ENCODE measurements at regions not wholly inside any gene's neighbourhood (a gene's known extent, or its start where the extent isn't known, plus 50 kb on each side); places are given as distances from the start of the nearest gene placed in this dataset.

- Histone ChIP-seq H3K9ac (ENCODE audit: control insufficient read depth, insufficient read depth, low read length) (no peak overlapping the region), H3K4me2 (ENCODE audit: control insufficient read depth, insufficient read depth) (no peak overlapping the region), H3K36me3 (ENCODE audit: control insufficient read depth in 2 of 2, insufficient read depth in 2 of 2, low read length in 1 of 2) (no peaks in the 10 kb centered on the region), H3K27ac (ENCODE audit: control insufficient read depth, insufficient read depth) (no peak overlapping the region), H3K27me3 (replicated peaks in 1 of 2; ENCODE audit: control insufficient read depth in 2 of 2, insufficient read depth in 2 of 2, low read length in 1 of 2) (no peaks in the 10 kb centered on the region), H4K20me1 (ENCODE audit: control insufficient read depth, insufficient read depth) (no peaks in the 10 kb centered on the region), H2AFZ (ENCODE audit: control insufficient read depth, low read depth, low read length) (no peak overlapping the region), H3K79me2 (ENCODE audit: control insufficient read depth, insufficient read depth, low read length) (no peaks in the 10 kb centered on the region), H3K4me3 (no peak overlapping the region), H3K9me3 (replicated peaks; ENCODE audit: control insufficient read depth, insufficient read depth, low read length) (no peaks in the 10 kb centered on the region), H3K4me1 (ENCODE audit: control insufficient read depth, insufficient read depth, low read length) (no peaks in the 10 kb centered on the region)
- ChIA-PET POLR2A (no interaction called here), CTCF (no interaction called here), SMC1A (ENCODE audit: uncharacterized antibody, unreplicated experiment) (no interaction called here), RAD21 (ENCODE audit: unreplicated experiment) (no interaction called here)
- intact Hi-C loops (cut with micrococcal nuclease; ENCODE audit: unreplicated experiment) (no loop called here), in situ Hi-C loops (cut with MboI) (no loop called here)
- DNase-seq (ENCODE audit: low read depth, low spot score): no peak
- FAIRE-seq: no peak
- ATAC-seq: no peak
- BruUV-seq (replicated peaks): no TSS peak
- 38% methylated on average over 3 of the region's 3 CpGs for WGBS (ENCODE audit: insufficient coverage, insufficient replicate concordance, low lambda C conversion rate, missing lambda C conversion rate)
- no peak for TF ChIP-seq RAD21 (IDR thresholded peaks at IDR 0.05; ENCODE audit: insufficient read depth, low read depth, low read length)
- TF ChIP-seq NR2C1 (IDR thresholded peaks at IDR 0.05): no peak
- TF ChIP-seq RUNX3 (IDR thresholded peaks at IDR 0.05; ENCODE audit: low read length): no peak
- TF ChIP-seq FOXK2 (IDR thresholded peaks at IDR 0.05): no peak
- no peak for TF ChIP-seq EGR1 (IDR thresholded peaks at IDR 0.05; ENCODE audit: borderline replicate concordance in 1 of 2, low read depth in 2 of 2, low read length in 2 of 2)
- no peak for TF ChIP-seq SKIL (IDR thresholded peaks at IDR 0.05; ENCODE audit: low read depth, poor library complexity, severe bottlenecking)
- no peak for TF ChIP-seq STAT3 (IDR thresholded peaks at IDR 0.05; ENCODE audit: low read depth, low read length)
- TF ChIP-seq, protein P1, sequence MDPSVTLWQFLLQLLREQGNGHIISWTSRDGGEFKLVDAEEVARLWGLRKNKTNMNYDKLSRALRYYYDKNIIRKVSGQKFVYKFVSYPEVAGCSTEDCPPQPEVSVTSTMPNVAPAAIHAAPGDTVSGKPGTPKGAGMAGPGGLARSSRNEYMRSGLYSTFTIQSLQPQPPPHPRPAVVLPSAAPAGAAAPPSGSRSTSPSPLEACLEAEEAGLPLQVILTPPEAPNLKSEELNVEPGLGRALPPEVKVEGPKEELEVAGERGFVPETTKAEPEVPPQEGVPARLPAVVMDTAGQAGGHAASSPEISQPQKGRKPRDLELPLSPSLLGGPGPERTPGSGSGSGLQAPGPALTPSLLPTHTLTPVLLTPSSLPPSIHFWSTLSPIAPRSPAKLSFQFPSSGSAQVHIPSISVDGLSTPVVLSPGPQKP (IDR thresholded peaks at IDR 0.05; ENCODE audit: low read depth, low read length): no peak
- TF ChIP-seq ZNF24 (IDR thresholded peaks at IDR 0.05): no peak
- no peak for TF ChIP-seq JUND (IDR thresholded peaks at IDR 0.05; ENCODE audit: low read depth, low read length)
- no peak for TF ChIP-seq BCLAF1 (IDR thresholded peaks at IDR 0.05)
- no peak for TF ChIP-seq SREBF1 (IDR thresholded peaks at IDR 0.05; ENCODE audit: low read length)
- no peak for TF ChIP-seq NFYB (IDR thresholded peaks at IDR 0.05; ENCODE audit: insufficient read depth, low read depth, low read length)
- no peak for TF ChIP-seq TCF3 (IDR thresholded peaks at IDR 0.05; ENCODE audit: borderline replicate concordance, insufficient read depth, low read depth, low read length)
- no peak for TF ChIP-seq PAX5 (IDR thresholded peaks at IDR 0.05; ENCODE audit: borderline replicate concordance, low read depth, low read length)
- no peak for TF ChIP-seq NR2F1 (conservative IDR thresholded peaks at IDR 0.05)
- no peak for TF ChIP-seq BMI1 (IDR thresholded peaks at IDR 0.05; ENCODE audit: borderline replicate concordance)
- TF ChIP-seq ZBTB33 (IDR thresholded peaks at IDR 0.05): no peak
Measured at GRCh38 chr3:19744047-19744446, 190.0 kb downstream of the EFHB start.
